Left ventricle myocardium inferior (tissue), 1 donor: ENCODE measurements at regions not wholly inside any gene's neighbourhood (a gene's known extent, or its start where the extent isn't known, plus 50 kb on each side); places are given as distances from the start of the nearest gene placed in this dataset.
"Not testable (repeated sequence)": the region's sequence is repeated elsewhere in the genome, so short reads cannot be mapped to it uniquely, and the experiment has no call there.

Experiments
- DNase-seq: peaks from one replicate; pipeline ENCODE4 v3.0.0-alpha.2; 2020
- H3K27ac ChIP-seq: fragments of 200-600 bp; replicated peaks from 2 replicates; pipeline ENCODE4 v1.8.0; 2021
- H3K27me3 ChIP-seq: fragments of 200-600 bp; 2 replicates; pipeline ENCODE4 v1.8.0; 2021; ENCODE audit warnings: low read depth
- H3K36me3 ChIP-seq: fragments of 200-600 bp; 2 replicates; pipeline ENCODE4 v1.8.0; 2021
- H3K4me1 ChIP-seq: fragments of 200-600 bp; 2 replicates; pipeline ENCODE4 v1.8.0; 2021
- H3K4me3 ChIP-seq: fragments of 200-600 bp; 2 replicates; pipeline ENCODE4 v1.8.0; 2021; ENCODE audit warnings: mild to moderate bottlenecking, moderate library complexity
- H3K9me3 ChIP-seq: fragments of 200-600 bp; replicated peaks from 2 replicates; pipeline ENCODE4 v1.8.0; 2021
- intact Hi-C: fragments of 100-400 bp; cut with micrococcal nuclease; formaldehyde crosslinking; loops from one replicate; pipeline ENCODE4 v1.11.0; 2022
- TF ChIP-seq, protein P1 (sequence below): fragments of 200-600 bp; IDR thresholded peaks from 2 replicates; pipeline ENCODE4 v1.8.0; 2021; ENCODE audit warnings: antibody characterized with exemption, mild to moderate bottlenecking, borderline replicate concordance
- donor health status: DM: no; HTN: yes; CAD: no; lungs with severe emphysema.

DNA sequence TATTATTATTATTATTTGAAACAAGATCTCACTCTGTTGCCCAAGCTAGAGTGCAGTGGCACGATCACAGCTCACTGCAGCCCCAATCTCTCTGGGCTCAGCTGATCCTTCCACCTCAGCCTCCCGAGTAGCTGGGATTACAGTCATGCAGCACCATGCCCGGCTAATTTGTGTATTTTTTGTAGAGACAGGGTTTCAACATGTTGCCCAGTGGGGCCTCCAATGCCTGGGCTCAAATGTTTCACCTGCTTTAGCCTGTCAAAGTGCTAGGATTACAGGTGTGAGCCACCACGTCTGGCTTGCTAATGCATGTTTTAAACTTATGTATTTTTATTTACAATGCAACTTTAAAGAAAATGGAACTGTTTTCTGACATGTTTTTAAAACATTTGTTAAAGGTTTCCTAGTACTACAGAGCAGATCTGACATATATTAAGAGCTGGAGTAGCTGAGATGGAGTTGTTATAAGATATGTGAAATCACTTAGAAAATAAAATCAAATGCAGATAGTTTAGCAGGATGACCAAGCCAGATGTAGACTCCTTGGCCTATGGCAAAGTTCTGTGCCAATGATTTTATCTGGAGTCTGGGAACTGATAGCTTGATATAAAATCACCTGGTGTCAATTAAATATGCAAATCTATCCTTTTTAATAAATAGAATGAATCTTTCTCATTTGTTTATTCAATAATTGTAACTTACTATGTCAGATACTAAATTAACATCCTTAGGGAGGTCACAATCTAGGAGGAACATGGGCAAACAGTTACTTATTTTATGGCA, 310.1 kb upstream of the NAALADL2 start:
- intact Hi-C loops: no loop called here

DNA sequence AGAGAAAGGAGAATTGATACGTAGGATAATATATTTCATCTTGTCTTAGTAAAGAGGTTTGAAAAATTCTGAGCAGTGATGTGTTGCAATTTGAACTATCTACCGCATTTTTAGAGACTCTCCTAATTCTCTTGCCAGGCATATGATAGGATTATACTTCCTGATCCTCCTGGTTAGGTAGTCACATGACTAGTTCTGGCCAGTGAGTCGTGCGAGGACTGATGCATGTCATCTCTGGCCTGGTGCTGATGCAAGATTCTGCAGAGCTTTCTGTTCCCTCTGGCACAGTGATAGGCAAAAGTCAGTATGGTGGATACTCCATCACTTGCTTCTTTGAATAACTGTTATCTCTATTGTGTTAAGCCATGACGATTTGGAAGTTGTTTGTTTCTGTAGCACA, 277.6 kb upstream of the NAALADL2 start:
- intact Hi-C loops: no loop called here
- H3K27me3 ChIP-seq: no peaks in the 10 kb centered on the region
- no peak overlapping the region for H3K4me3 ChIP-seq
- no peak for DNase-seq
- H3K27ac ChIP-seq: no peak overlapping the region
- TF ChIP-seq, protein P1, sequence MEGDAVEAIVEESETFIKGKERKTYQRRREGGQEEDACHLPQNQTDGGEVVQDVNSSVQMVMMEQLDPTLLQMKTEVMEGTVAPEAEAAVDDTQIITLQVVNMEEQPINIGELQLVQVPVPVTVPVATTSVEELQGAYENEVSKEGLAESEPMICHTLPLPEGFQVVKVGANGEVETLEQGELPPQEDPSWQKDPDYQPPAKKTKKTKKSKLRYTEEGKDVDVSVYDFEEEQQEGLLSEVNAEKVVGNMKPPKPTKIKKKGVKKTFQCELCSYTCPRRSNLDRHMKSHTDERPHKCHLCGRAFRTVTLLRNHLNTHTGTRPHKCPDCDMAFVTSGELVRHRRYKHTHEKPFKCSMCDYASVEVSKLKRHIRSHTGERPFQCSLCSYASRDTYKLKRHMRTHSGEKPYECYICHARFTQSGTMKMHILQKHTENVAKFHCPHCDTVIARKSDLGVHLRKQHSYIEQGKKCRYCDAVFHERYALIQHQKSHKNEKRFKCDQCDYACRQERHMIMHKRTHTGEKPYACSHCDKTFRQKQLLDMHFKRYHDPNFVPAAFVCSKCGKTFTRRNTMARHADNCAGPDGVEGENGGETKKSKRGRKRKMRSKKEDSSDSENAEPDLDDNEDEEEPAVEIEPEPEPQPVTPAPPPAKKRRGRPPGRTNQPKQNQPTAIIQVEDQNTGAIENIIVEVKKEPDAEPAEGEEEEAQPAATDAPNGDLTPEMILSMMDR: no peak
- no peaks in the 10 kb centered on the region for H3K4me1 ChIP-seq
- peaks cover 13% of the 10 kb centered on the region for H3K9me3 ChIP-seq
- H3K36me3 ChIP-seq: no peaks in the 10 kb centered on the region

More for the DNA sequence above, 310.1 kb upstream of the NAALADL2 start:
- TF ChIP-seq, protein P1: no peak
- no peak overlapping the region for H3K4me3 ChIP-seq
- no peaks in the 10 kb centered on the region for H3K9me3 ChIP-seq
- no peaks in the 10 kb centered on the region for H3K27me3 ChIP-seq
- no peak overlapping the region for H3K27ac ChIP-seq
- peaks cover 12% of the 10 kb centered on the region for H3K4me1 ChIP-seq
- DNase-seq: no peak
- H3K36me3 ChIP-seq: no peaks in the 10 kb centered on the region

DNA sequence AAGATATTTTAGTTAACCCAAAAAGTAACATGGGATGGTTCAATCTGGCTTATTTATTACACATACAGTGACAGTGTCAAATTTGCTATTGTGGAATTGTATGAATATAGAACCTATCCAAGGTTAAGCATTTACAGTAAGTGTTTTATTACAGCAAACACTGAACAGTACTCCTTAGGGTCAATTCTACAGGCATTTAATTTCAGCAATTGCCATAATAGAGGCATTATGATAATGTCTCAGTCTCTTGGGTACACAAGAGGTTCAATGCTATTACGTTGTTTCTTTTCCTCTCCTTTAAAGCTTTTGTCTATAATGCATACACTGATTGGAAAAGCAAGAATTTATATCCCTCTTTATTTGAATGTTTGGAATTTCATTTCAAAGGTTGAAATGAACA, 275.7 kb upstream of the NAALADL2 start:
- no peak for DNase-seq
- no peaks in the 10 kb centered on the region for H3K27me3 ChIP-seq
- H3K4me1 ChIP-seq: no peaks in the 10 kb centered on the region
- no peak overlapping the region for H3K4me3 ChIP-seq
- no peaks in the 10 kb centered on the region for H3K36me3 ChIP-seq
- intact Hi-C loops: no loop called here
- TF ChIP-seq, protein P1: no peak
- H3K9me3 ChIP-seq: peaks cover 22% of the 10 kb centered on the region
- H3K27ac ChIP-seq: no peak overlapping the region

DNA sequence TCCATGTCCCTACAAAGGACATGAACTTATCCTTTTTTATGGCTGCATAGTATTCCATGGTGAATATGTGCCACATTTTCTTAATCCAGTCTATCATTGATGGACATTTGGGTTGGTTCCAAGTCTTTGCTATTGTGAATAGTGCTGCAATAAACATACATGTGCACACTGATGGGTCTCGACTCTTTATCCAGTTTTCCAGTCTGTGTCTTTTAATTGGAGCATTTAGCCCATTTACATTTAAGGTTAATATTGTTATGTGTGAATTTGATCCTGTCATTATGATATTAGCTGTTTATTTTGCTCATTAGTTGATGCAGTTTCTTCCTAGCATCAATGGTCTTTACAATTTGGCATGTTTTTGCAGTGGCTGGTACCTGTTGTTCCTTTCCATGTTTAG, 272.0 kb upstream of the NAALADL2 start:
- H3K36me3 ChIP-seq, H3K4me3 ChIP-seq, intact Hi-C loops, H3K27me3 ChIP-seq, DNase-seq, H3K4me1 ChIP-seq, H3K27ac ChIP-seq: not testable (repeated sequence)
- H3K9me3 ChIP-seq: peaks cover 16% of the 10 kb centered on the region

DNA sequence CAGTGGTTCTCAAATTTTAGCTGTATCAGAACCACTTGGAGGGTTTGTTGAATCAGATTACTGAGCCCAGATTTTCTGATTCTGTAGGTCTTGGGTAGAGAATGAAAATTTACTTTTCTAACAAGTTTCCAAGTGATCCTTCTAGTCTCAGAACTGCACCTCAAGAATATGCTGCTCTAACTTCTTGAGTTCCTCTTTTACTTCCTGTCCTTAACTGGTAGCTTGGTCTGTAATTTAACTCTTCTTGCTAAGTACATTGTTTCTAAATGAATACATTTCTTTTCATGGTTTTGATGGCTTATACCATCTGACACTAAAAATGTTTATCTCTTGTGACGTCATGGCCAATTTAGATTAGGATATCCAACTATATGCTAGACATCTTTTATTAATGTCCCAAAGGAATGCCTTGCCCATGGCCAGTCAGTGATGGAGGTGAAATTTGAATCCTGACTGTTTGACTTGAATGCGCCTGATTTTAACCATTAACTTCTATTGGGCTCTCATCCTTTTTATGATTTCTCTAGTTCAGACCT, 262.6 kb upstream of the NAALADL2 start:
- H3K4me1 ChIP-seq: no peaks in the 10 kb centered on the region
- intact Hi-C loops: no loop called here
- DNase-seq: no peak
- H3K27ac ChIP-seq: no peak overlapping the region
- H3K27me3 ChIP-seq: no peaks in the 10 kb centered on the region
- TF ChIP-seq, protein P1: no peak
- H3K36me3 ChIP-seq: no peaks in the 10 kb centered on the region
- peaks cover under 1% of the 10 kb centered on the region for H3K9me3 ChIP-seq
- no peak overlapping the region for H3K4me3 ChIP-seq

DNA sequence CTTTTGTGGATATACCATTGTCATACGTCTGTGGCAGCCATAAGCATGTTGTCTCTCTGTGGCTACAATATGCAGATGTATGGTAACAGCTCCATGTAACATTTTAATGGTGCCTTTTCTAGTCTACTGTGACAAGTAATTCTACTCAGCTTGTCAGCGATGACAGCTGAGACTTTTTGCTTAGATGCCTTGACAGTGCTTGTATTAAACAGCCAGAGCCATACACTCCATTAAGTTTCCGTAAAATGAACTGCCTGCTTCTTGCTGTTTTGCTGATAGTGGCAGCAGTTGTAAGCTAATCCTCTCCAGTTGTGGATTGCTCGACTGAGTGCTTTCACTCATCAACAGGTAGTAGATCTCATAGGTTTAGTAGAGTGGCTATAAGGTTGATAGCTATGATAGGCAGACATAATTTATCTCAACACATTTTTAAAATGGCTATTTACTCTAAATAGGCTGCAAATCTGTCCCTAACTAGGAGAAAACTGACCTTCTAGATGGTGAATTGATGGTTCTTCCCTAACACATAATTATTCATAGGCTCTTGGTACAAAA, 260.2 kb upstream of the NAALADL2 start:
- no peak overlapping the region for H3K27ac ChIP-seq
- H3K27me3 ChIP-seq: no peaks in the 10 kb centered on the region
- intact Hi-C loops: no loop called here
- H3K9me3 ChIP-seq: peaks cover 19% of the 10 kb centered on the region
- TF ChIP-seq, protein P1: no peak
- DNase-seq: no peak
- H3K4me1 ChIP-seq: no peaks in the 10 kb centered on the region
- H3K36me3 ChIP-seq: no peaks in the 10 kb centered on the region
- no peak overlapping the region for H3K4me3 ChIP-seq
